H1 (cell line): ENCODE measurements at regions not wholly inside any gene's neighbourhood (a gene's known extent, or its start where the extent isn't known, plus 50 kb on each side); places are given as distances from the start of the nearest gene placed in this dataset.

Experiments
- CTCF ChIA-PET: fragments of 300-600 bp; sonication (Branson Sonifier 250); formaldehyde crosslinking; loops from one replicate; lab custom pipeline; 2021; ENCODE audit not compliant: partially characterized antibody; lab: Charles Lee
- POLR2A ChIA-PET: fragments of 300-600 bp; sonication (Branson Sonifier 250); formaldehyde crosslinking; loops from one replicate; lab custom pipeline; 2021; ENCODE audit warnings: inconsistent platforms; ENCODE audit not compliant: partially characterized antibody; lab: Charles Lee
- DNase-seq, 2 experiments: peaks; one replicate each; pipeline versions ENCODE4 v3.0.0 to v3.0.0-alpha.2; 2010 to 2022; ENCODE audit warnings: low spot score in 2 of 2, low read depth in 1 of 2, mixed read lengths in 1 of 2
- FAIRE-seq: peaks from 2 replicates; lab custom pipeline; 2011; peaks lifted over from hg19 to GRCh38; lab: Jason Lieb, UNC
- H2AFZ ChIP-seq: 2 replicates; pipeline ENCODE4 v1.8.1; 2012; ENCODE audit warnings: low read length, inconsistent platforms
- H2AK5ac ChIP-seq: 2 replicates; pipeline ENCODE4 v1.6.1; 2013; ENCODE audit warnings: low read depth, low read length
- H2BK120ac ChIP-seq: replicated peaks from 2 replicates; pipeline ENCODE3; 2013; ENCODE audit warnings: low read depth, low read length, inconsistent platforms
- H2BK12ac ChIP-seq: 2 replicates; pipeline ENCODE4 v1.6.1; 2013; ENCODE audit warnings: low read depth, low read length
- H2BK15ac ChIP-seq: 2 replicates; pipeline ENCODE4 v1.6.1; 2013; ENCODE audit warnings: low read length
- H2BK20ac ChIP-seq: 2 replicates; pipeline ENCODE4 v1.6.1; 2013; ENCODE audit warnings: low read length
- H2BK5ac ChIP-seq: 2 replicates; pipeline ENCODE4 v1.6.1; 2013; ENCODE audit warnings: low read depth, low read length
- H3K14ac ChIP-seq: 2 replicates; pipeline ENCODE4 v1.6.1; 2013; ENCODE audit warnings: inconsistent platforms; ENCODE audit not compliant: insufficient read length
- H3K18ac ChIP-seq: 2 replicates; pipeline ENCODE4 v1.6.1; 2013; ENCODE audit warnings: low read length; ENCODE audit errors: extremely low read depth
- H3K23ac ChIP-seq: 2 replicates; pipeline ENCODE4 v1.6.1; 2013; ENCODE audit warnings: inconsistent platforms; ENCODE audit not compliant: insufficient read length
- H3K23me2 ChIP-seq: 2 replicates; pipeline ENCODE4 v1.6.1; 2013; ENCODE audit warnings: low read depth, low read length
- H3K27ac ChIP-seq: 2 replicates; pipeline ENCODE4 v1.6.1; 2011; ENCODE audit warnings: low read depth, low read length, inconsistent platforms
- H3K27me3 ChIP-seq, 4 experiments: replicated peaks in 1 of 4; 1 replicate in 1 of 4; 2 replicates in 3 of 4; pipeline versions ENCODE4 v1.6.1 to v1.8.1; 2011 to 2013; ENCODE audit warnings: low read length in 3 of 4, mild to moderate bottlenecking in 3 of 4, inconsistent platforms in 2 of 4, mixed read lengths in 2 of 4, moderate library complexity in 1 of 4; ENCODE audit not compliant: control insufficient read depth in 3 of 4, insufficient read depth in 3 of 4; ENCODE audit errors: extremely low read depth in 1 of 4
- H3K36me3 ChIP-seq, 4 experiments: 2 replicates each; pipeline versions ENCODE4 v1.6.1 to v1.8.1; 2011 to 2013; ENCODE audit warnings: mild to moderate bottlenecking in 4 of 4, low read length in 3 of 4, moderate library complexity in 2 of 4, control low read depth in 1 of 4, inconsistent platforms in 1 of 4; ENCODE audit not compliant: insufficient read depth in 4 of 4, control insufficient read depth in 2 of 4
- H3K4ac ChIP-seq: replicated peaks from 2 replicates; pipeline ENCODE3; 2013; ENCODE audit warnings: low read length, low read depth, mixed read lengths, inconsistent platforms; ENCODE audit not compliant: insufficient read length
- H3K4me1 ChIP-seq, 4 experiments: replicated peaks in 1 of 4; 1 replicate in 1 of 4; 2 replicates in 3 of 4; pipeline versions ENCODE4 v1.6.1 to v1.8.1; 2011 to 2013; ENCODE audit warnings: low read length in 3 of 4, inconsistent platforms in 2 of 4, mixed read lengths in 1 of 4; ENCODE audit not compliant: insufficient read depth in 4 of 4, control insufficient read depth in 3 of 4
- H3K4me2 ChIP-seq, 2 experiments: 2 replicates each; pipeline versions ENCODE4 v1.6.1 to v1.8.1; 2011 to 2013; ENCODE audit warnings: low read depth in 2 of 2, low read length in 2 of 2, control low read depth in 1 of 2, inconsistent platforms in 1 of 2, mild to moderate bottlenecking in 1 of 2; ENCODE audit not compliant: insufficient read depth in 1 of 2
- H3K4me3 ChIP-seq, 4 experiments: fragments of 200-600, 300-600 bp in 1 of 4; sonication (generic), shearing (Covaris generic), sonication (Bioruptor Twin) in 1 of 4; 2 replicates each; pipeline versions ENCODE4 v1.5.1 to v1.8.1; 2011 to 2016; ENCODE audit warnings: low read length in 4 of 4, low read depth in 3 of 4, control low read depth in 2 of 4, inconsistent platforms in 2 of 4, mild to moderate bottlenecking in 2 of 4, mixed read lengths in 1 of 4, moderate library complexity in 1 of 4; ENCODE audit not compliant: insufficient read depth in 2 of 4; ENCODE audit errors: extremely low read depth in 1 of 4
- H3K56ac ChIP-seq: replicated peaks from 2 replicates; pipeline ENCODE3; 2013; ENCODE audit warnings: low read depth, mild to moderate bottlenecking, mixed read lengths, low read length, inconsistent platforms; ENCODE audit not compliant: insufficient read length
- H3K79me1 ChIP-seq: 2 replicates; pipeline ENCODE4 v1.6.1; 2013; ENCODE audit warnings: low read depth, low read length, control low read depth
- H3K79me2 ChIP-seq, 2 experiments: 2 replicates each; pipeline versions ENCODE4 v1.6.1 to v1.8.1; 2012 to 2013; ENCODE audit warnings: low read length in 2 of 2, mild to moderate bottlenecking in 2 of 2, inconsistent platforms in 1 of 2; ENCODE audit not compliant: insufficient read depth in 2 of 2, control insufficient read depth in 1 of 2
- H3K9ac ChIP-seq, 4 experiments: replicated peaks in 1 of 4; 1 replicate in 1 of 4; 2 replicates in 3 of 4; pipeline versions ENCODE4 v1.6.1 to v1.8.1; 2011 to 2013; ENCODE audit warnings: low read depth in 3 of 4, low read length in 3 of 4, control low read depth in 2 of 4, mild to moderate bottlenecking in 2 of 4, moderate library complexity in 2 of 4, inconsistent platforms in 1 of 4; ENCODE audit errors: extremely low read depth in 1 of 4
- H3K9me3 ChIP-seq, 2 experiments: 2 replicates each; pipeline versions ENCODE4 v1.6.1 to v1.8.1; 2012 to 2013; ENCODE audit warnings: mild to moderate bottlenecking in 2 of 2, moderate library complexity in 2 of 2, control low read depth in 1 of 2, inconsistent platforms in 1 of 2, low read depth in 1 of 2, low read length in 1 of 2, mixed read lengths in 1 of 2; ENCODE audit not compliant: insufficient read depth in 2 of 2
- H4K20me1 ChIP-seq, 2 experiments: replicated peaks in 1 of 2; 2 replicates each; pipeline versions ENCODE3 to v1.8.1; 2011 to 2013; ENCODE audit warnings: inconsistent platforms in 2 of 2, low read length in 2 of 2, mild to moderate bottlenecking in 1 of 2; ENCODE audit not compliant: insufficient read depth in 2 of 2, control insufficient read depth in 1 of 2
- H4K5ac ChIP-seq: 2 replicates; pipeline ENCODE4 v1.6.1; 2013; ENCODE audit warnings: low read length, low read depth, mixed read lengths, inconsistent platforms; ENCODE audit not compliant: insufficient read length
- H4K8ac ChIP-seq: 2 replicates; pipeline ENCODE4 v1.8.0; 2013; ENCODE audit warnings: mild to moderate bottlenecking, moderate library complexity, low read length, inconsistent platforms; ENCODE audit not compliant: insufficient read depth; ENCODE audit errors: extremely low read depth
- H4K91ac ChIP-seq: replicated peaks from 2 replicates; pipeline ENCODE3; 2013; ENCODE audit warnings: low read length, mixed read lengths, inconsistent platforms; ENCODE audit not compliant: insufficient read length
- HDAC2 ChIP-seq, 2 experiments: fragments of 300-600 bp in 1 of 2; sonication (generic) in 1 of 2; IDR thresholded peaks; 2 replicates each; pipeline ENCODE4 v1.6.1; 2011 to 2012; ENCODE audit warnings: low read depth in 2 of 2, low read length in 2 of 2, mild to moderate bottlenecking in 2 of 2, moderate library complexity in 2 of 2, borderline replicate concordance in 1 of 2, inconsistent platforms in 1 of 2
- WGBS, 2 experiments: shearing (Covaris generic) in 1 of 2; methylation state at CpG; one replicate each; pipeline versions ENCODE4 v1.1.6 to v1.1.7; 2013 to 2015; ENCODE audit warnings: low lambda C conversion rate in 2 of 2, mixed read lengths in 2 of 2, inconsistent platforms in 1 of 2, low coverage in 1 of 2, missing lambda C conversion rate in 1 of 2; ENCODE audit not compliant: insufficient replicate concordance in 2 of 2, insufficient coverage in 1 of 2, insufficient read length in 1 of 2; ENCODE audit errors: extremely low coverage in 1 of 2, missing lambda C conversion rate in 1 of 2; 5-methylcytosine and 5-hydroxymethylcytosine counted together

DNA sequence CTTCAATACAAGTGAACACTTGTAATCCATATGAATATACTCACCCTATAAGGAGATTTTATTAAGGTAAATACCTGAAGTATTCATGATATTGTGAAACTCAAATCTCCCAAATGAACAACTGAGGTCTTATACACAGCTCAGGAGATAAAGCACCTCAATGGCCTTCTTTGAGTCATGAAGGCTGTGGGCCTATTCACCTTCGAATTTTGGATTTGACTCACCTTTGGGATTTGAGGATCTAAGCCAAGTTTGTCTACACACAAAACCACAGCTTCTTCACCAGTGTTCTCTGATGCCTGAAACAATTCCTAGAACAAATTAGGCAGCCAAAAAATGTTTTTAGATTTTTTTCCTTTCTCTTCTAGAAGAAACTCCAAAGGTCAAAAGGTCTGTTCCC, 194.1 kb downstream of the NUAK1 start:
- Histone ChIP-seq H4K5ac (no peak overlapping the region), H3K9ac (no peak overlapping the region), H3K4me2 (no peak overlapping the region), H2BK20ac (no peak overlapping the region), H3K56ac (no peak overlapping the region), H3K79me1 (no peaks in the 10 kb centered on the region), H3K4me3 (no peak overlapping the region), H2BK120ac (no peak overlapping the region), H3K14ac (no peak overlapping the region), H3K4ac (no peak overlapping the region), H2BK12ac (no peak overlapping the region), H4K91ac (no peak overlapping the region), H3K36me3 (no peaks in the 10 kb centered on the region), H2BK5ac (no peak overlapping the region), H3K18ac (no peak overlapping the region), H3K79me2 (no peaks in the 10 kb centered on the region), H3K23me2 (no peaks in the 10 kb centered on the region; the same call in 1 of the 2 replicates), H4K8ac (no peak overlapping the region), H2BK15ac (no peak overlapping the region), H2AFZ (no peak overlapping the region), H3K23ac (no peak overlapping the region), H3K27me3 (no peaks in the 10 kb centered on the region; a peak in 1 of 7 replicates), H3K9me3 (no peaks in the 10 kb centered on the region), H3K4me1 (no peaks in the 10 kb centered on the region), H3K27ac (no peak overlapping the region), H4K20me1 (no peaks in the 10 kb centered on the region), H2AK5ac (no peak overlapping the region)
- FAIRE-seq, result no peak
- no peak for DNase-seq
- TF ChIP-seq HDAC2 (IDR thresholded peaks at IDR 0.05; ENCODE audit: borderline replicate concordance in 1 of 2, low read depth in 2 of 2, low read length in 2 of 2), result no peak
- WGBS, 2 experiments, result 95% methylated on average over 1 of the region's 1 CpG; no CpG with 5 or more reads in 1 of the 2 experiments
- CTCF ChIA-PET, result interaction anchor here (1.2 kb wide), 1 partner anchor 238 kb away, joined by 3 read pairs; no protein-coding TSS in a partner anchor
- POLR2A ChIA-PET, result no interaction called here
